ENCODE measurements at regions not wholly inside any gene's neighbourhood (a gene's known extent, or its start where the extent isn't known, plus 50 kb on each side); places are given as distances from the start of the nearest gene placed in this dataset.

DNA sequence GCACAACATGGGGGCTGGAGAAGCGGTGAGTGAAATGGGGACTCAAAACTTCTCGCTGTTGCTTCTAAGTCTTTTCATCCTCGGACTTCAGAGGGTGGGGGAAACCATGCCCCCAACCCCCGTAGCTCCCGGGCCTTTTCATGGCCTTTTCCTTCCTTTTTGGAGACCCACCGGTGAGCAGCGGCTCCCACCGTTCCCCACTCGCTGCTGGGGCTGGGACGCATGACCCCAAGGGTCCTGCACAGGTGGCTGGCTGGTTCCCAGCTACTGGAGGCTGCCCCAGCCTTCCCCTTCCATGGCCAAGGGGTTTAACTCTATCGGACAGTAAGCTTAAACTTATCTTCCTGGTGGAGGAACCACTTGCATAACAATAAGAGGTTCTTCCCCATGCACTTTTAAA is 194.3 kb upstream of the FERD3L start:
- TF ChIP-seq REST (IDR thresholded peaks at IDR 0.05; ENCODE audit: low read depth) (no peak), TCF12 (IDR thresholded peaks at IDR 0.05; ENCODE audit: low read depth) (no peak), ZBTB7A (IDR thresholded peaks at IDR 0.05; ENCODE audit: low read depth) (no peak), MAX (IDR thresholded peaks at IDR 0.05) (no peak), TEAD4 (IDR thresholded peaks at IDR 0.05) (no peak)

DNA sequence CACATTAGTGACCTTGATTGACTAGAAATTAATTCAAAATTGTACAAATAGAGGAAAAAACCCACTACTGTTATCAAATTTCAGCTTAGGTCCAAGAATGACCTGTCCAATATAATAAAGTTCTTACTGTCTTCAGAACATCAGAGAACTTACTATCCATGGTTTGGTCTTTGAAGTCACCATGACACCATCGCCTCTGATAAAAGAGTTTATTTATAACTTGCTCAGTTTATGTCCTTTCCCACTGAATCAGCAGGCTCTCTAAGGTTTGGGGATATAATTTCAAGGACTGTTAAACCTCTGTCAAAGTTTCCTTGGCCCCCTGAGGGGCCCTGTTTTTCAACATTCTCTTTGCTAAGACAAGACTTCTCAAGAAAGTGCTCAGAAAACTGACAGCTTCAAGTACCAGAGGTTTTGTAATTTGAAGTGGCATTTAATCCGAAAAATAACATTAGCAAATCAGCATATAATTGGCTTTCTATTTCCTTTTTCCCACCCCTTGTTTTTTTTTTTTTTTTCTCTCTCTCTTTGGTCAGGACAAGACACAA is 191.7 kb upstream of the FERD3L start:
- no peak for TF ChIP-seq REST (IDR thresholded peaks at IDR 0.05; ENCODE audit: low read depth)
- no peak for TF ChIP-seq CEBPB (IDR thresholded peaks at IDR 0.05)
- TF ChIP-seq CREB1 (IDR thresholded peaks at IDR 0.05; ENCODE audit: low read depth) = no peak
- TF ChIP-seq RAD21 (IDR thresholded peaks at IDR 0.05; ENCODE audit: low read depth) = no peak
- TF ChIP-seq TCF12 (IDR thresholded peaks at IDR 0.05; ENCODE audit: low read depth) = no peak
- no peak for TF ChIP-seq FOXM1 (IDR thresholded peaks at IDR 0.05; ENCODE audit: borderline replicate concordance, low read depth)
- no peak for TF ChIP-seq NFIC (IDR thresholded peaks at IDR 0.05)
- no peak for TF ChIP-seq YY1 (IDR thresholded peaks at IDR 0.05; ENCODE audit: low read depth)
- TF ChIP-seq TAF1 (IDR thresholded peaks at IDR 0.05; ENCODE audit: low read depth) = no peak
- TF ChIP-seq ZBTB7A (IDR thresholded peaks at IDR 0.05; ENCODE audit: low read depth) = no peak
- no peak for TF ChIP-seq TEAD4 (IDR thresholded peaks at IDR 0.05)
- TF ChIP-seq EP300 (IDR thresholded peaks at IDR 0.05; ENCODE audit: borderline replicate concordance) = no peak
- TF ChIP-seq EGR1 (IDR thresholded peaks at IDR 0.05) = no peak
- TF ChIP-seq MAX (IDR thresholded peaks at IDR 0.05) = no peak
- TF ChIP-seq, protein P1, sequence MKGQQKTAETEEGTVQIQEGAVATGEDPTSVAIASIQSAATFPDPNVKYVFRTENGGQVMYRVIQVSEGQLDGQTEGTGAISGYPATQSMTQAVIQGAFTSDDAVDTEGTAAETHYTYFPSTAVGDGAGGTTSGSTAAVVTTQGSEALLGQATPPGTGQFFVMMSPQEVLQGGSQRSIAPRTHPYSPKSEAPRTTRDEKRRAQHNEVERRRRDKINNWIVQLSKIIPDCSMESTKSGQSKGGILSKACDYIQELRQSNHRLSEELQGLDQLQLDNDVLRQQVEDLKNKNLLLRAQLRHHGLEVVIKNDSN (IDR thresholded peaks at IDR 0.05) = no peak

DNA sequence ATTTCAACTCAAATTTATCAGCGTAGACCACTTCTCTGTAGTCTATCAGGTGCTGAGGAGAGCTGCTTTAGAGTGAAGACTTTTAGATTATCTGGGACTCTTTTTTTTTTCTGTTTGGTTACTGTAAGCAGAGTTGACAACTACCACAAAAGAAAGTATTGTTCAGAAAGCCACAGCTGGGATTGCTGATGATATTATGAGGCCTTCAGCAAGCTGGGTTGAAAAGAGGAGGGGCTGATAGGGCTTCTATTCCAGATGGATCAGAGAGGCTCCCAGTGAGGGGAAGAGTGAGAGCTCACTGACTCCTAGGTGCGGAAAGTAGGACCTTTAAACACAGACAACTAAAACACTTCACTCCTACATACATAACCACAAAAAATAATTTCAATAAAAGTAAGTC is 188.5 kb upstream of the FERD3L start:
- TF ChIP-seq TEAD4 (IDR thresholded peaks at IDR 0.05) (no peak), REST (IDR thresholded peaks at IDR 0.05; ENCODE audit: low read depth) (no peak), EGR1 (IDR thresholded peaks at IDR 0.05) (no peak), CEBPB (IDR thresholded peaks at IDR 0.05) (no peak), MAX (IDR thresholded peaks at IDR 0.05) (no peak), NFIC (IDR thresholded peaks at IDR 0.05) (no peak), TCF12 (IDR thresholded peaks at IDR 0.05; ENCODE audit: low read depth) (no peak), EP300 (IDR thresholded peaks at IDR 0.05; ENCODE audit: borderline replicate concordance) (no peak), YY1 (IDR thresholded peaks at IDR 0.05; ENCODE audit: low read depth) (no peak), TAF1 (IDR thresholded peaks at IDR 0.05; ENCODE audit: low read depth) (no peak), CREB1 (IDR thresholded peaks at IDR 0.05; ENCODE audit: low read depth) (no peak), FOXM1 (IDR thresholded peaks at IDR 0.05; ENCODE audit: borderline replicate concordance, low read depth) (no peak), ZBTB7A (IDR thresholded peaks at IDR 0.05; ENCODE audit: low read depth) (no peak), RAD21 (IDR thresholded peaks at IDR 0.05; ENCODE audit: low read depth) (no peak)
- TF ChIP-seq, protein P1 (IDR thresholded peaks at IDR 0.05) = no peak

GRCh38 chr7:19327018-19327417 is 181.8 kb upstream of the FERD3L start:
- TF ChIP-seq EGR1 (IDR thresholded peaks at IDR 0.05) = no peak
- TF ChIP-seq CEBPB (IDR thresholded peaks at IDR 0.05) = no peak
- TF ChIP-seq NFIC (IDR thresholded peaks at IDR 0.05) = peak; percentile 31; the same call in 1 of the 2 replicates
- no peak for TF ChIP-seq TCF12 (IDR thresholded peaks at IDR 0.05; ENCODE audit: low read depth)
- TF ChIP-seq, protein P1 (IDR thresholded peaks at IDR 0.05) = no peak
- no peak for TF ChIP-seq MAX (IDR thresholded peaks at IDR 0.05)
- TF ChIP-seq REST (IDR thresholded peaks at IDR 0.05; ENCODE audit: low read depth) = no peak

Measured in Ishikawa (cell line).